Lung (tissue), 11 donors: ENCODE measurements at regions not wholly inside any gene's neighbourhood (a gene's known extent, or its start where the extent isn't known, plus 50 kb on each side); places are given as distances from the start of the nearest gene placed in this dataset.

Source experiments
- ATAC-seq: fragments of 200-7000 bp; cut with Tn5 transposase; one replicate; pipeline ENCODE4 v1.9.1; 2020; ENCODE audit warnings: moderate number of reproducible peaks; ENCODE audit not compliant: insufficient read depth, low FRiP score
- DNase-seq, 3 donors: peaks; one replicate each; pipeline ENCODE4 v3.0.0-alpha.2; 2013 to 2017
- H3K27ac ChIP-seq, 2 donors: one replicate each; pipeline ENCODE4 v1.5.1; 2013; ENCODE audit warnings: mild to moderate bottlenecking in 2 of 2, moderate library complexity in 2 of 2, control low read depth in 1 of 2, inconsistent platforms in 1 of 2, low read depth in 1 of 2, low read length in 1 of 2
- H3K27me3 ChIP-seq, 3 donors: one replicate each; pipeline ENCODE4 v1.5.1; 2013; ENCODE audit warnings: low read length in 2 of 3; ENCODE audit not compliant: control insufficient read depth in 3 of 3, insufficient read depth in 3 of 3
- H3K36me3 ChIP-seq, 4 donors: one replicate each; pipeline ENCODE4 v1.5.1; 2013; ENCODE audit warnings: low read length in 4 of 4, mild to moderate bottlenecking in 1 of 4, moderate library complexity in 1 of 4; ENCODE audit not compliant: control insufficient read depth in 4 of 4, insufficient read depth in 4 of 4
- H3K4me1 ChIP-seq, 5 donors: one replicate each; pipeline ENCODE4 v1.5.1; 2013; ENCODE audit warnings: low read length in 5 of 5, mild to moderate bottlenecking in 2 of 5, moderate library complexity in 1 of 5; ENCODE audit not compliant: control insufficient read depth in 5 of 5, insufficient read depth in 5 of 5
- H3K4me3 ChIP-seq: one replicate; pipeline ENCODE4 v1.5.1; 2013; ENCODE audit warnings: mild to moderate bottlenecking, control low read depth, moderate library complexity
- H3K9ac ChIP-seq, 2 donors: one replicate each; pipeline ENCODE4 v1.5.1; 2013; ENCODE audit warnings: low read length in 2 of 2, control low read depth in 1 of 2; ENCODE audit not compliant: insufficient read depth in 1 of 2
- H3K9me3 ChIP-seq, 4 donors: one replicate each; pipeline ENCODE4 v1.5.1; 2013; ENCODE audit warnings: low read length in 3 of 4, mild to moderate bottlenecking in 1 of 4, moderate library complexity in 1 of 4; ENCODE audit not compliant: control insufficient read depth in 4 of 4, insufficient read depth in 3 of 4
- WGBS, 2 donors: extraction: QIAGEN DNeasy Blood & Tissue Kit; methylation state at CpG; one replicate each; pipeline ENCODE4 v1.1.7; 2013; 5-methylcytosine and 5-hydroxymethylcytosine counted together
- TF ChIP-seq, protein P1 (sequence below): IDR thresholded peaks from 2 replicates; pipeline ENCODE4 v1.5.1; 2012; ENCODE audit warnings: mild to moderate bottlenecking; ENCODE audit errors: control extremely low read depth, extremely low read depth
- donor health status: control.
- donor health status: control.
- donor health status: Bipolar disorder and iron deficiency.
- donor health status: healthy.
- donor health status: DM: yes; HTN: yes; CAD: no.

DNA sequence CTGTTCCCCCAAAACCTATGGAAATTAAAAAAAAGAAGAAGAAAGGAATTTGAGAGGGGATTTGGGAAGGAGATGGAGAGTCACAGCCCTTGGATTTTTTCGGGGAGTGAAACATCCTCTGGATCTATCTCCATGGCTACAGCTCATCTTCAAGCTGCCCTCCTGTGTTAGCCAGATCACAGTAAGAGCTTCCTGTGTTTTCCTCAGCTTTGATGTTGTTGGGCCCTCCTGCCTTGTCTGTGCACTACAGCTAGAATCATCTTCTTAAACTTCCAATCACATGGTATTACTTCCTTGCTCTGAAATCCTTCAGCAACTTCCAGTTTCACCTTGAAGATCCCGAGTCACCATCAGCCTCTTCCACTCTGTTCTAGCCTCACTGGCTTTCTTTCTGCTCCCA is 207.8 kb upstream of the ZFP64 start:
- no peaks in the 10 kb centered on the region for H3K9me3 ChIP-seq
- TF ChIP-seq, protein P1, sequence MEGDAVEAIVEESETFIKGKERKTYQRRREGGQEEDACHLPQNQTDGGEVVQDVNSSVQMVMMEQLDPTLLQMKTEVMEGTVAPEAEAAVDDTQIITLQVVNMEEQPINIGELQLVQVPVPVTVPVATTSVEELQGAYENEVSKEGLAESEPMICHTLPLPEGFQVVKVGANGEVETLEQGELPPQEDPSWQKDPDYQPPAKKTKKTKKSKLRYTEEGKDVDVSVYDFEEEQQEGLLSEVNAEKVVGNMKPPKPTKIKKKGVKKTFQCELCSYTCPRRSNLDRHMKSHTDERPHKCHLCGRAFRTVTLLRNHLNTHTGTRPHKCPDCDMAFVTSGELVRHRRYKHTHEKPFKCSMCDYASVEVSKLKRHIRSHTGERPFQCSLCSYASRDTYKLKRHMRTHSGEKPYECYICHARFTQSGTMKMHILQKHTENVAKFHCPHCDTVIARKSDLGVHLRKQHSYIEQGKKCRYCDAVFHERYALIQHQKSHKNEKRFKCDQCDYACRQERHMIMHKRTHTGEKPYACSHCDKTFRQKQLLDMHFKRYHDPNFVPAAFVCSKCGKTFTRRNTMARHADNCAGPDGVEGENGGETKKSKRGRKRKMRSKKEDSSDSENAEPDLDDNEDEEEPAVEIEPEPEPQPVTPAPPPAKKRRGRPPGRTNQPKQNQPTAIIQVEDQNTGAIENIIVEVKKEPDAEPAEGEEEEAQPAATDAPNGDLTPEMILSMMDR: no peak
- no peak for ATAC-seq
- 78 to 82% methylated on average over 2 of the region's 2 CpGs for WGBS, 2 donors
- no peaks in the 10 kb centered on the region for H3K36me3 ChIP-seq
- H3K27ac ChIP-seq: no peak overlapping the region
- no peaks in the 10 kb centered on the region for H3K27me3 ChIP-seq
- H3K9ac ChIP-seq: no peak overlapping the region
- H3K4me3 ChIP-seq: no peak overlapping the region
- no peak for DNase-seq
- H3K4me1 ChIP-seq: no peaks in the 10 kb centered on the region

DNA sequence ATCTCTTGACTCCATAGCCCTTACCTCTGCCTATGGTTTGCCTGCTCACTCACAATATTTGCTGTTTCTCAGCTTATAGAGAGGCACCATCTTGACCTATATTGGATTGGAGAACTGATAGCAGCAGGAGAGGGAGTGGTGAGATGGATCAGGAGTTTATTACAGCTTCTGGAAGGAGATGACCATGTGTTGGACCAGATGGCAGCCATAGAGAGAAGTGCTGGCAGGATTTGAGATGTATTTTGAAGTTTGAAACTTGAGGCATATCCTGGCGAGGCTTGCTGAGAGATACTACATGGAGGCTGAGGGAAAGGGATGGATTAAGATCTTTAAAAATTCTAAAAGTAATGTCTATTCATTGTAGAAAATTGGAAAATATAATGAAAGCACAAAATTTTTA is 198.0 kb upstream of the ZFP64 start:
- ATAC-seq: no peak
- H3K27ac ChIP-seq: no peak overlapping the region
- H3K9ac ChIP-seq: no peak overlapping the region
- WGBS, 2 donors: 91 to 95% methylated on average over 1 of the region's 1 CpG
- TF ChIP-seq, protein P1: no peak
- no peak overlapping the region for H3K4me3 ChIP-seq
- DNase-seq: no peak
- H3K27me3 ChIP-seq: no peaks in the 10 kb centered on the region
- no peaks in the 10 kb centered on the region for H3K4me1 ChIP-seq
- H3K36me3 ChIP-seq: no peaks in the 10 kb centered on the region
- H3K9me3 ChIP-seq: no peaks in the 10 kb centered on the region

DNA sequence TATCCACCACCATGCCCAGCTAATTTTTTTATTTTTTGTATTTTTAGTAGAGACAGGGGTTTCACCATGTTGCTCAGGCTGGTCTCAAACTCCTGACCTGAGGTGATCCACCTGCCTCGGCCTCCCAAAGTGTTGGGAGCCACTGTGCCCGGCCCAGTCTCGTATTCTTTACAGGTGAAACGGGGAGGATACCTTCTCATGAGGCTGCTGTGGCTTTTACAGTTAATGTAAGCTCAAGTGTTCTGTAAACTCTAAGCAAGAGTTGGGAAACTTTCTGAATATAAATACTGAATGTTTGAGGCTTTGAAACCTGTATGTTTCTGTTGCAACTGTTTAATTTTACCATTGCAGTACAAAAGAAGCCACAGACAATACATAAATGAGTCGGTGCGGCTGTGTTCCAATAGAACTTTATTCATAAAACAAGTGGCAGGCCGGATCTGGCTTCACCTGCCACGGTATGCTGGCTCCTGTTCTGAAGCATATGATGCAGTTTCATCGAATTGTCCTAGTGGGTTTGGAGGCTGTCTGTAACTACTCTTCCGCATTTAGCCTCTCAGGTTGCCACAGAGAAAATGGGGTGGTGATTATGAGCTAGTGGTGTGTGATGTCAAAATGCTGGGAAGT is 192.5 kb upstream of the ZFP64 start:
- Histone ChIP-seq H3K4me1 (peaks cover 0 to 13% (median 0%) of the 10 kb centered on the region in 5 donors), H3K9ac (no peak overlapping the region), H3K27me3 (no peaks in the 10 kb centered on the region), H3K36me3 (no peaks in the 10 kb centered on the region), H3K9me3 (peaks cover 0 to 5% (median 1%) of the 10 kb centered on the region in 4 donors), H3K27ac (peak overlapping the region in 1 of 2 donors; percentile 15), H3K4me3 (no peak overlapping the region)
- peak in 2 of 3 donors; percentile 16 to 19 for DNase-seq
- TF ChIP-seq, protein P1: no peak
- WGBS, 2 donors: 66 to 86% methylated on average over 10 of the region's 10 CpGs
- no peak for ATAC-seq

DNA sequence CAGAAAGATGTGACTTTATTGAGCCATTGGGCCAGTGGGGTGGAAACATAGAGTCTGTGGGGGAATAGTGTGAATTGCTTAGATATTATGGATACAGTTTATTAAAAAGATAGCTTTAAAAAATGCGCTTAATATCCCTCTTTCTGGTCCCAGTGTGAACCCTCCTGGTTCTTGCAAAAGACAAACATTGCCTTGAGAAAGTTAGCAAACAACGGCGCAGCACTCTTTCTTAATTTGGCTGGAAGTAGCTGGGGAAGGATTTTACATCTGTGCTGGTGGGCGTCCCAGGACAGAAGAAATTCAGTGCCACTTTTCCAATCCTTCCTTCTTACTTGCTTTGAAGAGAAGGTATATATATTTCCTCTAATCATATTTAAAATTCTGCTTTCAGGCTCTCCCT is 191.4 kb upstream of the ZFP64 start:
- TF ChIP-seq, protein P1: no peak
- ATAC-seq: no peak

More for the DNA sequence above, 191.4 kb upstream of the ZFP64 start:
- 62 to 74% methylated on average over 4 of the region's 4 CpGs for WGBS, 2 donors
- Histone ChIP-seq H3K9ac (no peak overlapping the region), H3K4me3 (no peak overlapping the region), H3K36me3 (no peaks in the 10 kb centered on the region), H3K27me3 (no peaks in the 10 kb centered on the region), H3K27ac (no peak overlapping the region), H3K9me3 (peaks cover 0 to 5% (median 1%) of the 10 kb centered on the region in 4 donors), H3K4me1 (peaks cover 0 to 13% (median 0%) of the 10 kb centered on the region in 5 donors)
- DNase-seq: peak in 2 of 3 donors; percentile 16 to 54
